ENCODE measurements at regions not wholly inside any gene's neighbourhood (a gene's known extent, or its start where the extent isn't known, plus 50 kb on each side); places are given as distances from the start of the nearest gene placed in this dataset.
"Not testable (repeated sequence)": the region's sequence is repeated elsewhere in the genome, so short reads cannot be mapped to it uniquely, and the experiment has no call there.

GRCh38 chr1:47685763-47686066 lies 247.9 kb downstream of the FOXD2 start:
- TF ChIP-seq CTCF (conservative IDR thresholded peaks at IDR 0.05) = no peak
- H3K27ac ChIP-seq = no peak overlapping the region

- H3K27ac ChIP-seq = no peak overlapping the region
- no peak for TF ChIP-seq CTCF (conservative IDR thresholded peaks at IDR 0.05)
These were observed 249.1 kb downstream of the FOXD2 start for GRCh38 chr1:47686731-47687630.

- no peak overlapping the region for H3K27ac ChIP-seq
- TF ChIP-seq CTCF (conservative IDR thresholded peaks at IDR 0.05) = no peak
These were observed 250.0 kb downstream of the FOXD2 start for GRCh38 chr1:47687631-47688460.

GRCh38 chr1:47688461-47689296 lies 250.8 kb downstream of the FOXD2 start:
- TF ChIP-seq CTCF (conservative IDR thresholded peaks at IDR 0.05) = no peak
- no peak overlapping the region for H3K27ac ChIP-seq

- H3K27ac ChIP-seq = no peak overlapping the region
- no peak for TF ChIP-seq CTCF (conservative IDR thresholded peaks at IDR 0.05)
These were observed 252.1 kb downstream of the FOXD2 start for GRCh38 chr1:47689894-47690293.

GRCh38 chr1:47690341-47691250 lies 252.8 kb downstream of the FOXD2 start:
- no peak for TF ChIP-seq CTCF (conservative IDR thresholded peaks at IDR 0.05)
- H3K27ac ChIP-seq = no peak overlapping the region

GRCh38 chr1:47691293-47691692 lies 253.4 kb downstream of the FOXD2 start:
- not testable (repeated sequence) for H3K27ac ChIP-seq
